Liver (tissue), 8 donors: ENCODE measurements at regions not wholly inside any gene's neighbourhood (a gene's known extent, or its start where the extent isn't known, plus 50 kb on each side); places are given as distances from the start of the nearest gene placed in this dataset.

ENCODE experiments used
- DNase-seq: peaks from one replicate; pipeline ENCODE4 v3.0.0-alpha.2; 2017; ENCODE audit warnings: low spot score
- H3K27ac ChIP-seq, 2 donors: one replicate each; pipeline ENCODE4 v1.7.0; 2013; ENCODE audit warnings: inconsistent platforms in 2 of 2, low read length in 2 of 2, control low read depth in 1 of 2, low read depth in 1 of 2, mild to moderate bottlenecking in 1 of 2
- H3K27me3 ChIP-seq, 4 donors: one replicate each; pipeline versions ENCODE4 v1.6.1 to v1.7.0; 2013; ENCODE audit warnings: low read length in 3 of 4, inconsistent platforms in 1 of 4, mild to moderate bottlenecking in 1 of 4, moderate library complexity in 1 of 4; ENCODE audit not compliant: control insufficient read depth in 4 of 4, insufficient read depth in 4 of 4
- H3K36me3 ChIP-seq, 4 donors: one replicate each; pipeline versions ENCODE4 v1.6.1 to v1.7.0; 2013; ENCODE audit warnings: low read length in 3 of 4, mild to moderate bottlenecking in 3 of 4, low read depth in 1 of 4, moderate library complexity in 1 of 4; ENCODE audit not compliant: control insufficient read depth in 4 of 4, insufficient read depth in 3 of 4
- H3K4me1 ChIP-seq, 4 donors: one replicate each; pipeline versions ENCODE4 v1.6.1 to v1.7.0; 2013; ENCODE audit warnings: low read length in 3 of 4, mild to moderate bottlenecking in 3 of 4, moderate library complexity in 1 of 4; ENCODE audit not compliant: control insufficient read depth in 4 of 4, insufficient read depth in 4 of 4
- H3K4me3 ChIP-seq, 3 donors: one replicate each; pipeline versions ENCODE4 v1.6.1 to v1.7.0; 2013; ENCODE audit warnings: low read length in 3 of 3, control low read depth in 1 of 3, low read depth in 1 of 3, mild to moderate bottlenecking in 1 of 3
- H3K9ac ChIP-seq, 2 donors: one replicate each; pipeline ENCODE4 v1.7.0; 2013; ENCODE audit warnings: low read length in 2 of 2, mild to moderate bottlenecking in 2 of 2, moderate library complexity in 2 of 2, control low read depth in 1 of 2, low read depth in 1 of 2
- H3K9me3 ChIP-seq, 4 donors: one replicate each; pipeline versions ENCODE4 v1.6.1 to v1.7.0; 2013; ENCODE audit warnings: low read length in 3 of 4; ENCODE audit not compliant: control insufficient read depth in 4 of 4
- EGR1 ChIP-seq, 2 donors: IDR thresholded peaks; 2 replicates each; pipeline ENCODE4 v1.6.1; 2016 to 2018; ENCODE audit warnings: antibody characterized with exemption in 2 of 2, low read depth in 2 of 2
- FOXA1 ChIP-seq: IDR thresholded peaks from 2 replicates; pipeline ENCODE4 v1.6.1; 2016; ENCODE audit warnings: antibody characterized with exemption
- FOXA2 ChIP-seq: IDR thresholded peaks from 2 replicates; pipeline ENCODE4 v1.6.1; 2016; ENCODE audit warnings: antibody characterized with exemption
- GABPA ChIP-seq, 2 donors: IDR thresholded peaks in 1 of 2; conservative IDR thresholded peaks in 1 of 2; 2 replicates each; pipeline ENCODE4 v1.6.1; 2016; ENCODE audit warnings: antibody characterized with exemption in 2 of 2, mild to moderate bottlenecking in 1 of 2, moderate library complexity in 1 of 2
- HNF4A ChIP-seq, 2 donors: conservative IDR thresholded peaks; 2 replicates each; pipeline ENCODE4 v1.6.1; 2016; ENCODE audit warnings: antibody characterized with exemption in 2 of 2, mild to moderate bottlenecking in 2 of 2
- HNF4G ChIP-seq: IDR thresholded peaks from 2 replicates; pipeline ENCODE4 v1.6.1; 2016; ENCODE audit warnings: antibody characterized with exemption
- JUND ChIP-seq, 2 donors: IDR thresholded peaks; 2 replicates each; pipeline ENCODE4 v1.6.1; 2016; ENCODE audit warnings: antibody characterized with exemption in 2 of 2
- NR2F2 ChIP-seq: IDR thresholded peaks from 2 replicates; pipeline ENCODE4 v1.6.1; 2016; ENCODE audit warnings: antibody characterized with exemption
- RAD21 ChIP-seq, 2 donors: IDR thresholded peaks; 2 replicates each; pipeline ENCODE4 v1.6.1; 2016; ENCODE audit warnings: antibody characterized with exemption in 2 of 2, mild to moderate bottlenecking in 2 of 2
- RXRA ChIP-seq, 2 donors: IDR thresholded peaks; 2 replicates each; pipeline ENCODE4 v1.6.1; 2017 to 2018; ENCODE audit warnings: antibody characterized with exemption in 2 of 2, mild to moderate bottlenecking in 1 of 2
- SP1 ChIP-seq: IDR thresholded peaks from 2 replicates; pipeline ENCODE4 v1.6.1; 2018; ENCODE audit warnings: antibody characterized with exemption, mild to moderate bottlenecking
- YY1 ChIP-seq: IDR thresholded peaks from 2 replicates; pipeline ENCODE4 v1.6.1; 2016; ENCODE audit warnings: antibody characterized with exemption, mild to moderate bottlenecking
- WGBS: extraction: QIAGEN DNeasy Blood & Tissue Kit; methylation state at CpG from one replicate; pipeline ENCODE4 v1.1.7; 2013; 5-methylcytosine and 5-hydroxymethylcytosine counted together
- TF ChIP-seq, protein P1 (sequence below): IDR thresholded peaks from 2 replicates; pipeline ENCODE4 v1.6.1; 2016; ENCODE audit warnings: antibody characterized with exemption
- TF ChIP-seq, protein P2 (sequence below): IDR thresholded peaks from 2 replicates; pipeline ENCODE4 v1.6.1; 2016; ENCODE audit warnings: antibody characterized with exemption, mild to moderate bottlenecking
- TF ChIP-seq, protein P3 (sequence below): fragments of 150-350 bp; IDR thresholded peaks from 2 replicates; pipeline ENCODE4 v1.5.1; 2017; ENCODE audit warnings: improper control_type of control experiment, low read depth, low read length; ENCODE audit not compliant: missing input control
- TF ChIP-seq, protein P4 (sequence below): IDR thresholded peaks from 2 replicates; pipeline ENCODE4 v1.6.1; 2016; ENCODE audit warnings: antibody characterized with exemption
- TF ChIP-seq, protein P5 (sequence below): IDR thresholded peaks from 2 replicates; pipeline ENCODE4 v1.6.1; 2016; ENCODE audit warnings: antibody characterized with exemption
- donor health status: healthy.
- donor health status: healthy.
- donor health status: healthy.
- donor health status: healthy.
- donor health status: healthy.

DNA sequence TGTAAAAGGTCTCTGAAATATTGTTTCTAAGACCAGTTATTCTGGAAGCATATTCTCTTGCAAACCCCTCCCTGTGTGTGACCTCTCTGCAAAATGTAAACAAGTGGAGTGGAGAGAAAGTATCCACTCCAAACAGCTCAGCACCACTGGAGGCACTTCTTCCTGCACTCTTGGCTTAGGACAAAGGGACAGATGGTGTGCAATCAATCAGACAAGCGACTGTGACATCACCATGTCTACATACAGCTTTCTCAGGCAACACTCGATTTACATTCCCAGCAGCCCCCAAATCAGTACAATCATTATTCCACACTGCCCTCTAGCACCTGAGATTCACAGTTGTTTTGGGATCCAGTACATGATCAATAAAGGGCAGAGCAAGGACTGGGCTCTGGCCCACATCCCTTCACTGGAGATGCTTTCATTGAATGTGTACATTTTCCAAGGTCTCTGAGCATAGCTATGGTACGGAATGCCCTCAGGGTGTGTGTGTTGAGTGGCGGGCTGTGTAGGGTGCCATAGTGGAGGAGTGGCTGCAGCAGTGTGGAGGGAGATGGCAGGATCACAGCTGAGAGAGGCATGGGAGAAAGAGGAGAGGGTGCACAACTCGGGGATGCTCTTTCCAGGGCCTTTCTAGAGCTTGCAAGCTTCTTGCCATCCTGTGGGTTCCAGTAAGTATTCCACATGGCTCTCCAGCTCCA lies 311.8 kb upstream of the ST6GAL2 start:
- H3K36me3 ChIP-seq = no peaks in the 10 kb centered on the region
- H3K27me3 ChIP-seq = no peaks in the 10 kb centered on the region
- no peaks in the 10 kb centered on the region for H3K4me1 ChIP-seq
- 70% methylated on average over 5 of the region's 5 CpGs for WGBS
- no peak for DNase-seq
- no peak overlapping the region for H3K4me3 ChIP-seq
- no peaks in the 10 kb centered on the region for H3K9me3 ChIP-seq
- H3K9ac ChIP-seq = no peak overlapping the region
- no peak overlapping the region for H3K27ac ChIP-seq
- TF ChIP-seq, protein P1, sequence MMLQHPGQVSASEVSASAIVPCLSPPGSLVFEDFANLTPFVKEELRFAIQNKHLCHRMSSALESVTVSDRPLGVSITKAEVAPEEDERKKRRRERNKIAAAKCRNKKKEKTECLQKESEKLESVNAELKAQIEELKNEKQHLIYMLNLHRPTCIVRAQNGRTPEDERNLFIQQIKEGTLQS = no peak
- no peak for TF ChIP-seq FOXA1
- TF ChIP-seq SP1 = no peak
- TF ChIP-seq, protein P2, sequence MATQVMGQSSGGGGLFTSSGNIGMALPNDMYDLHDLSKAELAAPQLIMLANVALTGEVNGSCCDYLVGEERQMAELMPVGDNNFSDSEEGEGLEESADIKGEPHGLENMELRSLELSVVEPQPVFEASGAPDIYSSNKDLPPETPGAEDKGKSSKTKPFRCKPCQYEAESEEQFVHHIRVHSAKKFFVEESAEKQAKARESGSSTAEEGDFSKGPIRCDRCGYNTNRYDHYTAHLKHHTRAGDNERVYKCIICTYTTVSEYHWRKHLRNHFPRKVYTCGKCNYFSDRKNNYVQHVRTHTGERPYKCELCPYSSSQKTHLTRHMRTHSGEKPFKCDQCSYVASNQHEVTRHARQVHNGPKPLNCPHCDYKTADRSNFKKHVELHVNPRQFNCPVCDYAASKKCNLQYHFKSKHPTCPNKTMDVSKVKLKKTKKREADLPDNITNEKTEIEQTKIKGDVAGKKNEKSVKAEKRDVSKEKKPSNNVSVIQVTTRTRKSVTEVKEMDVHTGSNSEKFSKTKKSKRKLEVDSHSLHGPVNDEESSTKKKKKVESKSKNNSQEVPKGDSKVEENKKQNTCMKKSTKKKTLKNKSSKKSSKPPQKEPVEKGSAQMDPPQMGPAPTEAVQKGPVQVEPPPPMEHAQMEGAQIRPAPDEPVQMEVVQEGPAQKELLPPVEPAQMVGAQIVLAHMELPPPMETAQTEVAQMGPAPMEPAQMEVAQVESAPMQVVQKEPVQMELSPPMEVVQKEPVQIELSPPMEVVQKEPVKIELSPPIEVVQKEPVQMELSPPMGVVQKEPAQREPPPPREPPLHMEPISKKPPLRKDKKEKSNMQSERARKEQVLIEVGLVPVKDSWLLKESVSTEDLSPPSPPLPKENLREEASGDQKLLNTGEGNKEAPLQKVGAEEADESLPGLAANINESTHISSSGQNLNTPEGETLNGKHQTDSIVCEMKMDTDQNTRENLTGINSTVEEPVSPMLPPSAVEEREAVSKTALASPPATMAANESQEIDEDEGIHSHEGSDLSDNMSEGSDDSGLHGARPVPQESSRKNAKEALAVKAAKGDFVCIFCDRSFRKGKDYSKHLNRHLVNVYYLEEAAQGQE = no peak
- TF ChIP-seq RAD21 (IDR thresholded peaks at IDR 0.05) = no peak
- TF ChIP-seq YY1 = no peak
- TF ChIP-seq, protein P3, sequence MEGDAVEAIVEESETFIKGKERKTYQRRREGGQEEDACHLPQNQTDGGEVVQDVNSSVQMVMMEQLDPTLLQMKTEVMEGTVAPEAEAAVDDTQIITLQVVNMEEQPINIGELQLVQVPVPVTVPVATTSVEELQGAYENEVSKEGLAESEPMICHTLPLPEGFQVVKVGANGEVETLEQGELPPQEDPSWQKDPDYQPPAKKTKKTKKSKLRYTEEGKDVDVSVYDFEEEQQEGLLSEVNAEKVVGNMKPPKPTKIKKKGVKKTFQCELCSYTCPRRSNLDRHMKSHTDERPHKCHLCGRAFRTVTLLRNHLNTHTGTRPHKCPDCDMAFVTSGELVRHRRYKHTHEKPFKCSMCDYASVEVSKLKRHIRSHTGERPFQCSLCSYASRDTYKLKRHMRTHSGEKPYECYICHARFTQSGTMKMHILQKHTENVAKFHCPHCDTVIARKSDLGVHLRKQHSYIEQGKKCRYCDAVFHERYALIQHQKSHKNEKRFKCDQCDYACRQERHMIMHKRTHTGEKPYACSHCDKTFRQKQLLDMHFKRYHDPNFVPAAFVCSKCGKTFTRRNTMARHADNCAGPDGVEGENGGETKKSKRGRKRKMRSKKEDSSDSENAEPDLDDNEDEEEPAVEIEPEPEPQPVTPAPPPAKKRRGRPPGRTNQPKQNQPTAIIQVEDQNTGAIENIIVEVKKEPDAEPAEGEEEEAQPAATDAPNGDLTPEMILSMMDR = no peak
- TF ChIP-seq FOXA2 = no peak
- TF ChIP-seq RXRA (IDR thresholded peaks at IDR 0.05) = no peak
- TF ChIP-seq JUND (IDR thresholded peaks at IDR 0.05) = no peak
- TF ChIP-seq, protein P4, sequence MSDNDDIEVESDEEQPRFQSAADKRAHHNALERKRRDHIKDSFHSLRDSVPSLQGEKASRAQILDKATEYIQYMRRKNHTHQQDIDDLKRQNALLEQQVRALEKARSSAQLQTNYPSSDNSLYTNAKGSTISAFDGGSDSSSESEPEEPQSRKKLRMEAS = no peak
- no peak for TF ChIP-seq GABPA (IDR thresholded peaks at IDR 0.05 in 1 of 2, conservative IDR thresholded peaks at IDR 0.05 in 1 of 2)
- no peak for TF ChIP-seq HNF4A (conservative IDR thresholded peaks at IDR 0.05)
- TF ChIP-seq NR2F2 = no peak
- no peak for TF ChIP-seq EGR1 (IDR thresholded peaks at IDR 0.05; ENCODE audit: low read depth in 2 of 2)
- no peak for TF ChIP-seq HNF4G
- TF ChIP-seq, protein P5, sequence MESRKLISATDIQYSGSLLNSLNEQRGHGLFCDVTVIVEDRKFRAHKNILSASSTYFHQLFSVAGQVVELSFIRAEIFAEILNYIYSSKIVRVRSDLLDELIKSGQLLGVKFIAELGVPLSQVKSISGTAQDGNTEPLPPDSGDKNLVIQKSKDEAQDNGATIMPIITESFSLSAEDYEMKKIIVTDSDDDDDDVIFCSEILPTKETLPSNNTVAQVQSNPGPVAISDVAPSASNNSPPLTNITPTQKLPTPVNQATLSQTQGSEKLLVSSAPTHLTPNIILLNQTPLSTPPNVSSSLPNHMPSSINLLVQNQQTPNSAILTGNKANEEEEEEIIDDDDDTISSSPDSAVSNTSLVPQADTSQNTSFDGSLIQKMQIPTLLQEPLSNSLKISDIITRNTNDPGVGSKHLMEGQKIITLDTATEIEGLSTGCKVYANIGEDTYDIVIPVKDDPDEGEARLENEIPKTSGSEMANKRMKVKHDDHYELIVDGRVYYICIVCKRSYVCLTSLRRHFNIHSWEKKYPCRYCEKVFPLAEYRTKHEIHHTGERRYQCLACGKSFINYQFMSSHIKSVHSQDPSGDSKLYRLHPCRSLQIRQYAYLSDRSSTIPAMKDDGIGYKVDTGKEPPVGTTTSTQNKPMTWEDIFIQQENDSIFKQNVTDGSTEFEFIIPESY = no peak
